ENCODE measurements at regions not wholly inside any gene's neighbourhood (a gene's known extent, or its start where the extent isn't known, plus 50 kb on each side); places are given as distances from the start of the nearest gene placed in this dataset.

- no peak for TF ChIP-seq TCF4 (CRISPR knock-in tag; IDR thresholded peaks at IDR 0.05; ENCODE audit: borderline replicate concordance)
- TF ChIP-seq ZNF8 (CRISPR knock-in tag; IDR thresholded peaks at IDR 0.05) = no peak
- no peak for TF ChIP-seq ISL1 (CRISPR knock-in tag; IDR thresholded peaks at IDR 0.05)
- TF ChIP-seq ESRRG (CRISPR knock-in tag; IDR thresholded peaks at IDR 0.05) = no peak
- no peak for TF ChIP-seq ZFP30 (CRISPR knock-in tag; IDR thresholded peaks at IDR 0.05)
- no peak for TF ChIP-seq TSHZ2 (CRISPR knock-in tag; IDR thresholded peaks at IDR 0.05)
- no peak for TF ChIP-seq PPARA (CRISPR knock-in tag; IDR thresholded peaks at IDR 0.05; ENCODE audit: borderline replicate concordance)
- no peak for TF ChIP-seq ZC3H10 (CRISPR knock-in tag; IDR thresholded peaks at IDR 0.05)
- no peak for TF ChIP-seq RARB (CRISPR knock-in tag; IDR thresholded peaks at IDR 0.05)
- no peak for TF ChIP-seq ZFP3 (CRISPR knock-in tag; IDR thresholded peaks at IDR 0.05)
Measured at GRCh38 chr4:41452484-41453225, 85.3 kb upstream of the LIMCH1 start.
